GM12891 (cell line): ENCODE measurements at regions not wholly inside any gene's neighbourhood (a gene's known extent, or its start where the extent isn't known, plus 50 kb on each side); places are given as distances from the start of the nearest gene placed in this dataset.
"Not testable (repeated sequence)": the region's sequence is repeated elsewhere in the genome, so short reads cannot be mapped to it uniquely, and the experiment has no call there.

Experiments
- DNase-seq: peaks from one replicate; pipeline ENCODE4 v3.0.0; 2011; ENCODE audit warnings: low spot score; ENCODE audit not compliant: insufficient read length
- FAIRE-seq: peaks from 2 replicates; lab custom pipeline; 2011; peaks lifted over from hg19 to GRCh38; lab: Jason Lieb, UNC
- PAX5 ChIP-seq: IDR thresholded peaks from 2 replicates; pipeline ENCODE4 v1.6.1; 2011; ENCODE audit warnings: low read length, moderate library complexity, mild to moderate bottlenecking; ENCODE audit not compliant: insufficient read depth, severe bottlenecking
- POLR2A ChIP-seq: IDR thresholded peaks from 2 replicates; pipeline ENCODE4 v1.6.1; 2011; ENCODE audit warnings: low read depth, low read length, control low read depth
- POLR2AphosphoS5 ChIP-seq: IDR thresholded peaks from 2 replicates; pipeline ENCODE4 v1.6.1; 2011; ENCODE audit warnings: low read depth, low read length, control low read depth
- POU2F2 ChIP-seq: IDR thresholded peaks from 2 replicates; pipeline ENCODE4 v1.6.1; 2011; ENCODE audit warnings: low read depth, mild to moderate bottlenecking, control low read depth, low read length, moderate library complexity
- SPI1 ChIP-seq: IDR thresholded peaks from 2 replicates; pipeline ENCODE4 v1.6.1; 2011; ENCODE audit warnings: low read depth, low read length, control low read depth
- TAF1 ChIP-seq: IDR thresholded peaks from 2 replicates; pipeline ENCODE4 v1.6.1; 2011; ENCODE audit warnings: low read depth, low read length, control low read depth

DNA sequence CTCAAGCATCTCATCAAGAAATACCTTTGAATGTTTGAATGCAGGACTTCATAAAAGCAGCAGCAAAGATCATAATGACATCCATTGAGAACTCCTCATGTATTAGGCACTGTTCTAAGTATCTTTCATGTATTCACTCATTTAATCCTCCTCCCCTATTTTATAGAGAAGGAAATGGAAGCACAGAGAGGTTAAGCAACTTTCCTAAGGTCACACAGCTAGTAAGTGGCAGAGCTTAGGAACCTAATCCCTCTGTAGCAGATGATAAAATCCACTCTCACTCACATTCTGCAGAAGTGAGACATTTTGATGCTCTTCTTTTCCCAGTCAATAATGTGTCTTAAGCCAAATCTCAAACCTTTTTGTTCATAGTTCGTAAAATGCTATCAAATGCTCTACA, 350.8 kb upstream of the C16orf82 start:
- no peak for DNase-seq
- no peak for FAIRE-seq
- TF ChIP-seq POU2F2, result no peak
- TF ChIP-seq TAF1, result no peak
- no peak for TF ChIP-seq SPI1
- no peak for TF ChIP-seq POLR2A

DNA sequence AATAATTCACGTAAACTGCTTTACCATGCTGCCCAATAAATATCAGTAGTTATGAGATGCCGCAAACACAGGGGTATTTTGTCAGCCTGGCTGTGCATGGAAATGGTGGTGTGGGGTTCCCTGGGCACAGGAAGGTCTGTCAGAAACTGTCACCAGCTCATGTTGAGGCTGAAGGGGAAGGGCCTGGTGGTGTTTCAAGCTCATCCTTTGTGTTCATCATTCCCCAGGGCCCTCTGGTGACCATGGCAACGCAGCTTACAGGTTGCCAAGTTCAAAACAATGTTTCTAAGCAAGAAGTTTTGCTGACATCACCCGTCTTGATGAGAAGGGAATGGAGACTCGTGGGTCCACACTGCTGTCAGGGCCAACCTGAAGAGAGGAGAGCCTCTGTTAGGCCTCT, 348.9 kb upstream of the C16orf82 start:
- FAIRE-seq (no peak), DNase-seq (no peak)
- TF ChIP-seq TAF1 (no peak), SPI1 (no peak), PAX5 (no peak), POLR2AphosphoS5 (no peak), POLR2A (no peak), POU2F2 (no peak)

DNA sequence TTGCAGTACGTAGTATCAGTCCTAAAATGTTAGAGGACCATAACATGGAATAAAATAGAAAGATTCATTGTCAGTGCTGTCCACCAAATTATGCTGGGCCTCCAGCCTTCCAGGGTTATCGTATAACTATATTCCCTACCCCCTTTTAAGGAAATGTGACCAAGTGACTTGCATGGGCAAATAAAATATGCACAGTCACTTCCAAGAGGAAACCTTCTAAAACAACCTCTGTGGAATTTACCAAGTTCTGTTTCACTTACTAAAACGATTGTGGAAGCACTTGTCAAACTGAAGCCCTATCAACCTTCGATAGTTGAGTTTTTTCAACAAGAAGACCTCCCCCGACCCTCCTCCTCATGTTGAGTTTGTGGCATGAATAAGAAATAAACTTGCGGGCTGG, 345.4 kb upstream of the C16orf82 start:
- DNase-seq (no peak), FAIRE-seq (no peak)
- TF ChIP-seq SPI1 (no peak), POLR2A (no peak), POU2F2 (no peak)

DNA sequence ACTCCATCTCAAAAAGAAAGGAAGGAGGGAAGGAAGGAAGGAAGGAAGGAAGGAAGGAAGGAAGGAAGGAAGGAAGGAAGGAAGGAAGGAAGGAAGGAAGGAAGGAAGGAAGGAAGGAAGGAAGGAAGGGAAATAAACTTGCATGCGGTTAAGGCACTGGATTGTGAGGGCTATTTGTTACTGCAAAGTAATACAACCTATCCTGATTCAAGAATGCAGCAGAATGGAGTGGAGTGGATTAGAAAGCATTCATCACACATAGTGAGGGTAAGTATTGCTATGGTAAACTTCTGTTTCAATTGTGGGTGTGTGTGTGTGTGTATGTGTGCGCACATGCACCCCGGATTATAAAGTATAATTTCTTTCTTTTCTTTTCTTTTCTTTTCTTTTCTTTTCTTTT, 344.8 kb upstream of the C16orf82 start:
- not testable (repeated sequence) for FAIRE-seq

DNA sequence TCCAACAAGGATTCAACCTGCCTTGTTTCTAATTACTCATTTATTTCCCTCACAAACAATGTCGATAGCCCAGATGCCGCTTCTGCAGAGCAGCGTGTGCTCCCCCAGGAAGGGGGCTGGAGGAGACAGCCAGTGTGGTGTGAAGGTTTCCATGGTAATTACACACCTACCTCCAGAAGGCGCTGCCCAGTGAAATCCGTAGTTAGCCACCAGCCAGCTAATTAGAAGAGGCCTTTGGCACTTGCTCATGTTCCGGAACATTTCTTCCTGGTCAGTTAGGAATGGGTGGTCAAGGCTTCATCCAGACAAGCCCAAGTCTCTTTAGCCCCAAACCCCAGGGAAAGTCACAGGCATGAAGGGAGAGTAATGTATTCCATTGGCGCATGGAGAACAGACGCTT, 342.5 kb upstream of the C16orf82 start:
- TF ChIP-seq SPI1 (no peak), PAX5 (no peak)
- no peak for FAIRE-seq
- no peak for DNase-seq

More for the DNA sequence above, 344.8 kb upstream of the C16orf82 start:
- DNase-seq, result not testable (repeated sequence)

DNA sequence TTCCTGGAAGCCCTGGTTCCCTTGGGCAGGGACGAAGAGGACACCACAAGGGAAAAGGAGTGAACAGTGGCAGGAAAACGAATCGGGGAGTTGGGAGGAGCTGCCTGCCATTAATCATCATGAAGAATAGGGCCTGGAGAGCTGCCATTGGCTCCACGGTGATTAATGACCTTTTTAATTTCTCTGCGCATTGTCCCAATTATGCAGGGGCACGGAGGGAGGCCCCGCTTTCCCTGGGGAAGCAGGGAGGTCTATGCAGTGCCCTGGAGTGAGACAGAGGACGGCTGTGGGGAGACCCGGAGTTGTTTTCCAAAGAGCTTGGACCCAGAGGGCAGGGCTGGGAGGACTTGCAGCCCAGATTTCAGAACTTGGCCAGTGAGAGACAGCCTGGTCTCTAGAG, 338.9 kb upstream of the C16orf82 start:
- DNase-seq, result no peak
- TF ChIP-seq TAF1 (no peak), SPI1 (no peak), POLR2AphosphoS5 (no peak), POU2F2 (no peak), POLR2A (no peak), PAX5 (no peak)
- no peak for FAIRE-seq

DNA sequence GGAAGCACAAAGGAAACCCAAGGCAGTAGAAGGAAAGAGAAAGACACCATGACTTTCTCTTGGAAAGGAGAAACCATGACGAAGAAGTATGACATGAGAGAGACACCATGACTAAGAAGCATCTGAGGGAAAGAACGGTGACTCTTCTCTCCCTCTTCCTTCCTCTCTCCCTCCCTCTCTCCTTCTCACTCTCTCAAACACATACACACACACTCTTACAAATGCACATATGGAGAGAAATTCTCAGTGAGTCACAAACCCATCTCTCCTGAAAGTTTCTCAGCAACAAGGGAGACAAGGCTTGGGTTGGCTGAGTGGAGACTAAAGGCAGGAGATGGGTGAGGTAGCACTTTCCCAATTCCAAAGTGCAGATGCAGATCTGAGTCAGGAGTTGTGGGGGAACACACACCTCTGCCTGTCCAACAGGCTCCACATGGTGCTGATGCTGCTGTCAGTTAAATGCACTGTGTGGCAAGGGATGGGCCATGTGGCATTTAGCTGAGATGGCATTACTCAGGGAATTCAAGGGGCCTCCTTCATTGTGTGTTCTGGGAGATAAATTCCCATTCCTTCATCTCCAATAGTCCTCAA, 336.7 kb upstream of the C16orf82 start:
- DNase-seq (no peak), FAIRE-seq (no peak)
- TF ChIP-seq POLR2AphosphoS5 (no peak), POLR2A (no peak), POU2F2 (no peak)

DNA sequence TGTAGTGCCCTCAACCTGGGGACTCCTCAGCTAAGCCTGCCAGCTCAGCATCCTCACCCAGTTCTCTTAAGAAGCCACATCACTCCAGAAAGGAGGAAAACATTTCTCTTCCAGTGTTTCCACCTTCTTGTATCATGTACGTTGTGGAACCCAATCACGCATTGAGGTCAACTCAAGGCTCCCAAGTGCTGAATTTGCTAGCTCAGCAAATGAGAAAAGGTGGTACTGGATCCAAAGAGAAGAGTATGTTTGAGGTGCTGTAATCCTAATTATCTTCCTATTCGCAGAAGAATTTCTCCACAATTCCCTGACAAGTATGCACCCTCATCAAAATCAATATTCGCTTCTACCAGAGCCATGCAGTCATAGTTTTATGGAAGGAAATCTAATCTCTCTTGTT, 335.0 kb upstream of the C16orf82 start:
- DNase-seq (no peak), FAIRE-seq (no peak)
- TF ChIP-seq POLR2A, result no peak
- TF ChIP-seq PAX5, result no peak
- TF ChIP-seq SPI1, result no peak
- TF ChIP-seq TAF1, result no peak
- no peak for TF ChIP-seq POLR2AphosphoS5
- no peak for TF ChIP-seq POU2F2

DNA sequence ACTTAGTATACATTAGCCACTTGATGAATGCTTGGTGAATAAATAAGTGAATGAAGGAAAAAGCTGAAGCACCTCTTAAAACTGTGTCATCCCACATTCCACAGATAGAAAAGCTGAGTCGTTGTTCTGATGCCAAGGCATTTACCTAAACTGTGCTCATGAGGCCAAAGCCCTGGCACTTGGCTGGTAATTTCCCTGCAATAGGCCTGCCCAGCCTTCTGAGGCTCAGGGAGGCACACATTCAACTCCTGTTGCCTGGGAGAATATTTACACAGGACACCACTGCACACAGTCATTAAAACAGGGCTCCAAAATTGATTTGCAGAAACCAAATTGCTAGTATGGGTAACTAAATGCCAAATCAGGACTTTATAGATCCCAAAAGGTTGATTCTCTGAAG, 333.0 kb upstream of the C16orf82 start:
- DNase-seq (no peak), FAIRE-seq (no peak)
- TF ChIP-seq POU2F2, result no peak
- no peak for TF ChIP-seq POLR2A

DNA sequence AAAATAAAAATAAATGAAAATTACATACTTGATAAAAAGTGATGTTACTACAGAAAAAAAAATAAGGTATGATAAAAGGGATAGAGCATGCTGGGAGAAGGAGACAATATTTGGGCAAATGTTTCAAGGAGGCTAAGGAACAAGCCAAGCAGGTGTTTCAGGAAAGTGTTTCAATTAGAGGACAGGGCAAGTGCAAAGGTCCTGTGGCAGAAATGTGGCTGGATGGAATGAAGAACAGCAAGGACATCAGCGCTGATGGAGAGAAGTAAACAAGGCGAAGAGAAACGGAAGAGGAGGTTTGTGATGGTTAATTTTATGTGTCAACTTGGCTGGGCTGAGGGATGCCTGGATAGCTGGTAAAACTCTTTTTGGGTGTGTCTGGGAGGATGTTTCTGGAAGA, 331.2 kb upstream of the C16orf82 start:
- no peak for DNase-seq
- no peak for FAIRE-seq
- TF ChIP-seq PAX5 (no peak), POLR2A (no peak), POLR2AphosphoS5 (no peak), SPI1 (no peak), TAF1 (no peak), POU2F2 (no peak)

DNA sequence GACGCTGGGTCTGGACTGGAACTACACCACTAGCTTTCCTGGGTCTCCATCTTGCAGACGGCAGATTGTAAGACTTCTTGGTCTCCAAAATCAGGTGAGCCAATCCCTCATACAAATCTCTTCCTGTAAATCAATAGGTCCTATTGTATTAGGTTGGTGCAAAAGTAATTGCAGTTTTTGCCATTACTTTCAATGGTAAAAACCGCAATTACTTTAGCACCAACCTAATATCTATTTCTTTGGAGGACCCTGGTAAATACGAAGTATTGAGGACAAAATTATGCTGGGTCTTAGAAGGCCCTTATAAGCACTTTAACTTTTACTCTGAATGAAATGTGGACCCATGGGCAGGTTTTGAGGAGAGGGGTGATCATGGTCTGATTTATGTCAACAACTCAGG, 330.6 kb upstream of the C16orf82 start:
- no peak for FAIRE-seq
- no peak for TF ChIP-seq POLR2AphosphoS5
- TF ChIP-seq POLR2A, result no peak
- no peak for TF ChIP-seq POU2F2
- TF ChIP-seq PAX5, result no peak
- no peak for DNase-seq

DNA sequence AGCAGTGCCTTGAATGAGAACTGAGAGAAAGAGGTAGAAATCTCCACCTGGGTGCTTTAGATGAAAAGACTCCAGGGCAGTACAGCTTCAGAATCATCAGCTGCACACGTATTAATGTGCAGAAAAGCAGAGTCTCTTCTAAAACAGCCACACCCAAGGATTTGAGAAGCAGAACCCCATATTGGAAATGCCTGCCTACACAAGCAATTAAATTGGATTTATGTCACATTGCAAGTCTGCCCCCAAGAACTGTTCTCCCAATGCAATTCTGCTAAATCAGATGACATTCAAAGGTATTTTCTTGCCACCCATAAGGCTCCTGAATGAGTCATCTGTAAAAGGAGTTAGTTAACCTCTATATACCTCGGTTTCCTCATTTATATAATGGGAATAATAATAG, 326.0 kb upstream of the C16orf82 start:
- FAIRE-seq (no peak), DNase-seq (no peak)
- TF ChIP-seq POU2F2, result no peak
- no peak for TF ChIP-seq TAF1
- no peak for TF ChIP-seq PAX5
- TF ChIP-seq POLR2AphosphoS5, result no peak
- no peak for TF ChIP-seq POLR2A
